RWPE1 (cell line): ENCODE measurements at regions not wholly inside any gene's neighbourhood (a gene's known extent, or its start where the extent isn't known, plus 50 kb on each side); places are given as distances from the start of the nearest gene placed in this dataset.

ENCODE experiments used
- CTCF ChIA-PET: fragments of 350-600 bp; sonication (Branson Sonifier 250); formaldehyde crosslinking; extraction: SDS; loops from one replicate; lab custom pipeline; 2021; lab: Yijun Ruan, JAX
- POLR2A ChIA-PET: fragments of 400-600 bp; formaldehyde crosslinking; extraction: SDS; loops from one replicate; lab custom pipeline; 2020; ENCODE audit warnings: antibody characterized with exemption; ENCODE audit not compliant: low non-redundant PET; lab: Yijun Ruan, JAX
- DNase-seq: peaks from one replicate; pipeline ENCODE4 v3.0.0; 2012; ENCODE audit warnings: low spot score
- H3K27ac ChIP-seq: fragments of 450-650 bp; 2 replicates; pipeline ENCODE4 v1.5.1; 2017
- TF ChIP-seq, protein P1 (sequence below): fragments of 450-650 bp; conservative IDR thresholded peaks from 2 replicates; pipeline ENCODE4 v1.5.1; 2017; ENCODE audit warnings: low read depth, mild to moderate bottlenecking

DNA sequence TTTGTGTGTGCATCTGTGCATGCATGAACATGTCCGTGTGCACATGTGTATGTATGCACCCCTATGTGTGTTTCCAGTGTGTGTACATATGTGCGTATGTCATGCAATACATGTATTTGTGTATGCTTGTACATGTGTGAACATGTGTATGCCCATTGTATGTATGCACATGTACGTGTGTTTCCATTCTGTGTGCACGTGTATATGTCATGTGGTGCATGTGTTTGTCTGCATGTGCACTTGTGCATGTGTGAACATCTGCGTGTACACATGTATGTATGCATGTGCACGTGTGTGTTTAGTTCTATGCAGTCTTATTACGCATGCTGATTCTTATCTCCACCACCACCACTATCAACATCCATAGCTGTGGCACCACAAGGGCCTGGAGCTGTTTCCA lies 403.5 kb upstream of the IRX4 start:
- CTCF ChIA-PET = interaction anchor here (0.6 kb wide), 1 partner anchor 296 kb away, joined by 3 read pairs; no protein-coding TSS in a partner anchor
- no peak for DNase-seq
- POLR2A ChIA-PET = no interaction called here
- H3K27ac ChIP-seq = no peak overlapping the region
- TF ChIP-seq, protein P1, sequence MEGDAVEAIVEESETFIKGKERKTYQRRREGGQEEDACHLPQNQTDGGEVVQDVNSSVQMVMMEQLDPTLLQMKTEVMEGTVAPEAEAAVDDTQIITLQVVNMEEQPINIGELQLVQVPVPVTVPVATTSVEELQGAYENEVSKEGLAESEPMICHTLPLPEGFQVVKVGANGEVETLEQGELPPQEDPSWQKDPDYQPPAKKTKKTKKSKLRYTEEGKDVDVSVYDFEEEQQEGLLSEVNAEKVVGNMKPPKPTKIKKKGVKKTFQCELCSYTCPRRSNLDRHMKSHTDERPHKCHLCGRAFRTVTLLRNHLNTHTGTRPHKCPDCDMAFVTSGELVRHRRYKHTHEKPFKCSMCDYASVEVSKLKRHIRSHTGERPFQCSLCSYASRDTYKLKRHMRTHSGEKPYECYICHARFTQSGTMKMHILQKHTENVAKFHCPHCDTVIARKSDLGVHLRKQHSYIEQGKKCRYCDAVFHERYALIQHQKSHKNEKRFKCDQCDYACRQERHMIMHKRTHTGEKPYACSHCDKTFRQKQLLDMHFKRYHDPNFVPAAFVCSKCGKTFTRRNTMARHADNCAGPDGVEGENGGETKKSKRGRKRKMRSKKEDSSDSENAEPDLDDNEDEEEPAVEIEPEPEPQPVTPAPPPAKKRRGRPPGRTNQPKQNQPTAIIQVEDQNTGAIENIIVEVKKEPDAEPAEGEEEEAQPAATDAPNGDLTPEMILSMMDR = no peak

- POLR2A ChIA-PET = no interaction called here
Measured at GRCh38 chr5:2284678-2285077, 402.0 kb upstream of the IRX4 start.

GRCh38 chr5:2283481-2284045 lies 400.8 kb upstream of the IRX4 start:
- ChIA-PET POLR2A (no interaction called here), CTCF (no interaction called here)
- no peak for DNase-seq
- TF ChIP-seq, protein P1 = no peak
- no peak overlapping the region for H3K27ac ChIP-seq

More at GRCh38 chr5:2284678-2285077, 402.0 kb upstream of the IRX4 start:
- no peak for DNase-seq
- no peak overlapping the region for H3K27ac ChIP-seq
- CTCF ChIA-PET = no interaction called here
- TF ChIP-seq, protein P1 = no peak

DNA sequence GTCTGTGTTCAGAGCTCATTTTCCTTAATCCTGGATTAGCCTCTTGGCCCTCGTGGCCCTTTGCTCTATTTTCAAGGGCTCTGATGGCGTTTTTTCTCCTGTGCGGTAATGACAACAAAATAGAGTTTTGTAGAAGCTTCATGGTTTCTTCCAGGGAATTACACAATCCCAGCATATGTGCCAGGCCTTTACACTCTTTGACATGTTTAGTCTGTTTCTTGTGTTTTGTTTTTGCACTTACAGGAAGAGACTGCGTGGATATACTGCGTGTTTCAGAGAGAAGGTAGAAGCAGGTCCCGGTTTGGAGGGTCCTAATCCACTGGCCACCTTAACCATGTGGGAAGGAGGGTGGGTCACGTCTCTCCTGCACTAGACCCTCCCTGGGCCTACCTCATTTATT lies 400.2 kb upstream of the IRX4 start:
- ChIA-PET POLR2A (no interaction called here), CTCF (no interaction called here)
- DNase-seq = no peak
- H3K27ac ChIP-seq = no peak overlapping the region
- TF ChIP-seq, protein P1 = no peak

- no peak for DNase-seq
- no peak overlapping the region for H3K27ac ChIP-seq
- ChIA-PET CTCF (interaction anchor here (0.5 kb wide), 1 partner anchor 102 kb away, joined by 3 read pairs; no protein-coding TSS in a partner anchor), POLR2A (no interaction called here)
- TF ChIP-seq, protein P1 = no peak
Measured at GRCh38 chr5:2282034-2282690, 399.4 kb upstream of the IRX4 start.

- TF ChIP-seq, protein P1 = no peak
- no peak for DNase-seq
- CTCF ChIA-PET = interaction anchor here (0.5 kb wide), 1 partner anchor 101 kb away, joined by 3 read pairs; no protein-coding TSS in a partner anchor
- no peak overlapping the region for H3K27ac ChIP-seq
- POLR2A ChIA-PET = no interaction called here
Measured at GRCh38 chr5:2281446-2281845, 398.7 kb upstream of the IRX4 start.
